Panc1 (cell line): ENCODE measurements at regions not wholly inside any gene's neighbourhood (a gene's known extent, or its start where the extent isn't known, plus 50 kb on each side); places are given as distances from the start of the nearest gene placed in this dataset.

Source experiments
- POLR2AphosphoS5 ChIP-seq: IDR thresholded peaks from 2 replicates; pipeline ENCODE4 v1.6.1; 2012; ENCODE audit warnings: mild to moderate bottlenecking, low read depth, low read length, moderate library complexity
- REST ChIP-seq, 2 experiments: IDR thresholded peaks; 2 replicates each; pipeline ENCODE4 v1.6.1; 2011 to 2012; ENCODE audit warnings: low read depth in 2 of 2, control low read depth in 1 of 2, low read length in 1 of 2, mild to moderate bottlenecking in 1 of 2, moderate library complexity in 1 of 2; ENCODE audit not compliant: insufficient read depth in 1 of 2
- TF ChIP-seq, protein P1 (sequence below): fragments of 450-650 bp; IDR thresholded peaks from 2 replicates; pipeline ENCODE4 v1.5.1; 2017; ENCODE audit warnings: mild to moderate bottlenecking

DNA sequence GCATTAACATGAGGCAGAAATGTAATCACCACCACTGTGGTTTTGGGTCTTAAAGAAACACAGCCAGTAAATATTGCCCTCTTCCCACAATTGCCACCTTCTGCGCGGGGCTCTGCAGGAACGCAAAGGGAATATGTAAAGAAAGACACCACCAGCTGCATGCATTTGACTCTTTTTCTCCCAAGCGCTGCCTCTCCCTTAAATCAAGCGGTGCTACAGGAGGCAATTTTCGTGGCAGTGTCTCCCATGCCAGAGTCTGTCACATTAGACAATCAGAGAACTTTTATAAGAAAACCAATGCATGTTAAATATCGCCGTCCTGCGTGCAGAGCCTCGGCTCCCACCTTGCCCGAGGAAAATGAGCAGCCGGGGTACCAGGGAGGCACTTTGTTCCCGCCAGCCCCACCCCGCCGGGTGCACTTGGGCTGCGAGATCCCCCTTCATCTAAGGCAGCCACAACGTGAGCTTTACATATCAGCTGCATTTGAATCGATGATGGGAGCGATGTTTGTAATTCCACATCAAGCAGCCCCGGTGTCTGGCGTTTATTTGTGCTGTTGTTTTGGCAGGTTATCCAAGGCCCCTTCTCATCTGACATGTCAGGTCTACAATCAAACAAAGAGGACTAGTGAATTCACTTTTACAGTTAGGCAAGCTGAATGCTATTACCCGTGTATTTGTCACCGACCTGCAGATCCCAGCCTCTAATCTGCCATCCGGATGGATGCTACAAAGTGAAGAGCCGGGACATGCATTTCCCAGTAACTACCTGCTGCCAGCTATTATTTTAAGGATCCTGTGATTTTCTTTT lies 72.3 kb upstream of the MGMT start:
- TF ChIP-seq, protein P1, sequence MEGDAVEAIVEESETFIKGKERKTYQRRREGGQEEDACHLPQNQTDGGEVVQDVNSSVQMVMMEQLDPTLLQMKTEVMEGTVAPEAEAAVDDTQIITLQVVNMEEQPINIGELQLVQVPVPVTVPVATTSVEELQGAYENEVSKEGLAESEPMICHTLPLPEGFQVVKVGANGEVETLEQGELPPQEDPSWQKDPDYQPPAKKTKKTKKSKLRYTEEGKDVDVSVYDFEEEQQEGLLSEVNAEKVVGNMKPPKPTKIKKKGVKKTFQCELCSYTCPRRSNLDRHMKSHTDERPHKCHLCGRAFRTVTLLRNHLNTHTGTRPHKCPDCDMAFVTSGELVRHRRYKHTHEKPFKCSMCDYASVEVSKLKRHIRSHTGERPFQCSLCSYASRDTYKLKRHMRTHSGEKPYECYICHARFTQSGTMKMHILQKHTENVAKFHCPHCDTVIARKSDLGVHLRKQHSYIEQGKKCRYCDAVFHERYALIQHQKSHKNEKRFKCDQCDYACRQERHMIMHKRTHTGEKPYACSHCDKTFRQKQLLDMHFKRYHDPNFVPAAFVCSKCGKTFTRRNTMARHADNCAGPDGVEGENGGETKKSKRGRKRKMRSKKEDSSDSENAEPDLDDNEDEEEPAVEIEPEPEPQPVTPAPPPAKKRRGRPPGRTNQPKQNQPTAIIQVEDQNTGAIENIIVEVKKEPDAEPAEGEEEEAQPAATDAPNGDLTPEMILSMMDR, result no peak
- TF ChIP-seq REST (IDR thresholded peaks at IDR 0.05; ENCODE audit: insufficient read depth in 1 of 2, low read depth in 2 of 2, low read length in 1 of 2), result no peak
- TF ChIP-seq POLR2AphosphoS5, result no peak
